Natural killer cell treated with Interleukin-12 subunit alpha and Interleukin-12 subunit beta and Interleukin-15 and Interleukin-18, amount 100 ng/mL, for 72 hours (primary cell): ENCODE measurements at regions not wholly inside any gene's neighbourhood (a gene's known extent, or its start where the extent isn't known, plus 50 kb on each side); places are given as distances from the start of the nearest gene placed in this dataset.

Source experiments
- ATAC-seq, 2 donors: fragments of 150-1000 bp; cut with Tn5 transposase in 1 of 2; sonication (Bioruptor Pico), chemical (Tn5 transposase) in 1 of 2; 2 replicates each; pipeline ENCODE4 v1.10.0; 2021
- DNase-seq: peaks from one replicate; pipeline ENCODE4 v3.0.0; 2022; ENCODE audit warnings: low spot score
- H3K27ac Mint-ChIP-seq, 2 donors: 1 replicate in 1 of 2; 2 replicates in 1 of 2; pipeline ENCODE4 v1.8.0; 2022; ENCODE audit warnings: mixed read lengths in 2 of 2, mild to moderate bottlenecking in 1 of 2, moderate library complexity in 1 of 2
- H3K27me3 Mint-ChIP-seq, 2 donors: 1 replicate in 1 of 2; 2 replicates in 1 of 2; pipeline ENCODE4 v1.8.0; 2022; ENCODE audit warnings: mixed read lengths in 2 of 2
- H3K36me3 Mint-ChIP-seq: one replicate; pipeline ENCODE4 v1.8.0; 2022; ENCODE audit warnings: mixed read lengths
- H3K4me1 Mint-ChIP-seq, 2 donors: 1 replicate in 1 of 2; 2 replicates in 1 of 2; pipeline ENCODE4 v1.8.0; 2022; ENCODE audit warnings: low read depth in 2 of 2, mixed read lengths in 2 of 2, mild to moderate bottlenecking in 1 of 2
- H3K4me3 Mint-ChIP-seq: one replicate; pipeline ENCODE4 v1.8.0; 2022; ENCODE audit warnings: mixed read lengths
- H3K9me3 Mint-ChIP-seq: 2 replicates; pipeline ENCODE4 v1.8.0; 2022; ENCODE audit warnings: mixed read lengths

- no peak overlapping the region for H3K27ac Mint-ChIP-seq
- H3K4me3 Mint-ChIP-seq: no peak overlapping the region
- H3K9me3 Mint-ChIP-seq: peaks cover 3% of the 10 kb centered on the region
- ATAC-seq (no peak), DNase-seq (no peak)
- peaks cover 0 to 4% of the 10 kb centered on the region in 2 donors for H3K4me1 Mint-ChIP-seq
- no peaks in the 10 kb centered on the region for H3K27me3 Mint-ChIP-seq
- H3K36me3 Mint-ChIP-seq: peaks cover 4% of the 10 kb centered on the region
These were observed 65.6 kb upstream of the IGFBP3 start for GRCh38 chr7:45986355-45987298.

DNA sequence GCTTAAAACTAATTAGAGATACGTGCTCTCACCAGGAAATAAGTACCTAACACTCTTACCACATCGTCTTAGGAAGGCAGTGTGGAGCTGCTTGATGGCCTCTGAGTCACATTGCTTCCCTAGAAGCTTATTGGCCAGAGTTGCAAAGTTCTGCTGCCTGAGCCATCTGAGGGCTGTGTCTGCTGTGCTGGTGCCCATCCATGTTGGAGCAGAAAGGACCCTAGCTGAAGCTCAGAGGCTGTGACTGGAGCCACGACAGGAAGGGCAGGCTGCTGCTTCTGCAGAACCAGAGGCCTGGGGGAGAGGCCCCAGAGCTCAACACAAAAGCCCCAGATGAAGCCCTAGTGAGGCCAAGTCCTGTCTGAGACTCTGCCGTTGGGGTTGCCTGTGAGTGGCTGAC, 64.8 kb upstream of the IGFBP3 start:
- Mint-ChIP-seq H3K27ac (no peak overlapping the region), H3K4me1 (peaks cover 0 to 4% of the 10 kb centered on the region in 2 donors), H3K4me3 (no peak overlapping the region), H3K27me3 (no peaks in the 10 kb centered on the region), H3K9me3 (peaks cover 3% of the 10 kb centered on the region), H3K36me3 (no peaks in the 10 kb centered on the region)
- ATAC-seq: peak in 1 of 2 donors; percentile 62
- no peak for DNase-seq

GRCh38 chr7:45984386-45985295, 63.6 kb upstream of the IGFBP3 start:
- Mint-ChIP-seq H3K27me3 (no peaks in the 10 kb centered on the region), H3K27ac (no peak overlapping the region), H3K36me3 (no peaks in the 10 kb centered on the region), H3K4me1 (peaks cover 0 to 4% of the 10 kb centered on the region in 2 donors), H3K9me3 (peaks cover 3% of the 10 kb centered on the region), H3K4me3 (no peak overlapping the region)
- DNase-seq (no peak), ATAC-seq (no peak)

GRCh38 chr7:45983720-45984255, 62.7 kb upstream of the IGFBP3 start:
- Mint-ChIP-seq H3K27ac (no peak overlapping the region), H3K4me1 (peaks cover 0 to 8% of the 10 kb centered on the region in 2 donors), H3K27me3 (no peaks in the 10 kb centered on the region), H3K36me3 (no peaks in the 10 kb centered on the region), H3K9me3 (peaks cover 3% of the 10 kb centered on the region), H3K4me3 (no peak overlapping the region)
- ATAC-seq: no peak
- DNase-seq: no peak

- H3K27me3 Mint-ChIP-seq: no peaks in the 10 kb centered on the region
- no peak overlapping the region for H3K4me3 Mint-ChIP-seq
- H3K36me3 Mint-ChIP-seq: no peaks in the 10 kb centered on the region
- no peak for ATAC-seq
- DNase-seq: no peak
- peaks cover 3% of the 10 kb centered on the region for H3K9me3 Mint-ChIP-seq
- H3K27ac Mint-ChIP-seq: no peak overlapping the region
- H3K4me1 Mint-ChIP-seq: peaks cover 0 to 15% of the 10 kb centered on the region in 2 donors
These were observed 62.0 kb upstream of the IGFBP3 start for GRCh38 chr7:45982907-45983719.

- Mint-ChIP-seq H3K9me3 (peaks cover 3% of the 10 kb centered on the region), H3K27me3 (no peaks in the 10 kb centered on the region), H3K4me1 (peaks cover 0 to 16% of the 10 kb centered on the region in 2 donors), H3K36me3 (no peaks in the 10 kb centered on the region), H3K27ac (no peak overlapping the region), H3K4me3 (no peak overlapping the region)
- DNase-seq (no peak), ATAC-seq (no peak)
These were observed 61.1 kb upstream of the IGFBP3 start for GRCh38 chr7:45982132-45982531.

DNA sequence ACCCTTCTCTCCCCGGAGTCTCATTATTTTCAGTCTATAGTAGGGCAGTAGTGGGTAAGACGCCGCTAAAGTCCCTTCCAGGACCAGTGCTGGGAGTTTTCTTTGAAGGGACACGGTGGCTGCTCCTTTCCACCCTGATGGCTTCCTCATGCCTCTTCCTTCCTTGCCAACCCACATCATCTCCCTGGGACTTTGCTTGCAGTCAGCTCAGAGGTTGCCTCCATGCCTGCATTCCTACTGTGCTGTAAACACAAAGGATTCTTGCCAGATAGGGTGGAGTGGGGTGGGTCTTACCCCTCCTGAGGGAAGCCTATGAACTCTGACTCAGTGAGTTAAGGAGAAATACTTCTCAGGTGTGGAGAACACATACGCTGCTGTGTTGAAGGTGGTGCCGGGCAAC, 59.9 kb upstream of the IGFBP3 start:
- H3K27me3 Mint-ChIP-seq: no peaks in the 10 kb centered on the region
- no peak for ATAC-seq
- no peak overlapping the region for H3K4me3 Mint-ChIP-seq
- H3K27ac Mint-ChIP-seq: no peak overlapping the region
- DNase-seq: no peak
- H3K4me1 Mint-ChIP-seq: peaks cover 0 to 16% of the 10 kb centered on the region in 2 donors
- H3K36me3 Mint-ChIP-seq: no peaks in the 10 kb centered on the region
- H3K9me3 Mint-ChIP-seq: peaks cover 3% of the 10 kb centered on the region

DNA sequence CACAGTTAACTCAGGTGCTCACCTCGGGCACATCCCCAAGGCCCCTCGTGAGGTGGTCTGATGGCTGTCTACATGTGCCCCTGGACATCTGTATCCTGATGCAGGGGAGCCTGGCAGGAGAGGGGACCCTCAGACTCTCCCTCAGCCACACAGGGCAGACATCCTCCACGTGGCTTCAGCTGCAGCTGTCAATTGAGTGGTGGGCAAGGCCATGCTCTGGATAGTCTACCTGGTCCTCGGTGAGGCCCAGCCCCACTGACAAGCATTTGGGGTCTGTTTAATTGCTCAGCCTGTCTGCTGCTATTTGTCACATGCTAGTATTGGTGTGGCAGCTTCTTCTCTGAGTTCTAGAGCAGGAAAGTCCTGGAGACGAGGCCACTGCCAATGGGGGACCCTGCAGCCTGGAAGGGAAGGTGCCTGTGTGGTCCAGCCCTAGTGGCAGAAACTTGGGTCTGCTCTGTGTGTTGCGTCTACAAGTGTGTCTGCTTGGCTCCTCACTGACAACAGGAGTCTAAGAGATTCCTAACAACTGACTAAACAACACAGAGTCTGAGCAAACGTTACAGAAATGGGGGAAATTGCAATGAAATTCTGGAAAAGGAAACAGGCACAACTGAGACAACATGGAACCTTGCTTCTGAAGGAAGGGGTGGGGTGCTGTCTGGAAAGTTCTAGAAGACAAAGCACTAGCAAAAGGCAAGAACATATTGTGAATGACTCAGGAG, 59.3 kb upstream of the IGFBP3 start:
- Mint-ChIP-seq H3K4me3 (no peak overlapping the region), H3K9me3 (peaks cover 3% of the 10 kb centered on the region), H3K4me1 (peaks cover 0 to 16% of the 10 kb centered on the region in 2 donors), H3K27me3 (no peaks in the 10 kb centered on the region), H3K27ac (no peak overlapping the region), H3K36me3 (no peaks in the 10 kb centered on the region)
- DNase-seq (no peak), ATAC-seq (no peak)

DNA sequence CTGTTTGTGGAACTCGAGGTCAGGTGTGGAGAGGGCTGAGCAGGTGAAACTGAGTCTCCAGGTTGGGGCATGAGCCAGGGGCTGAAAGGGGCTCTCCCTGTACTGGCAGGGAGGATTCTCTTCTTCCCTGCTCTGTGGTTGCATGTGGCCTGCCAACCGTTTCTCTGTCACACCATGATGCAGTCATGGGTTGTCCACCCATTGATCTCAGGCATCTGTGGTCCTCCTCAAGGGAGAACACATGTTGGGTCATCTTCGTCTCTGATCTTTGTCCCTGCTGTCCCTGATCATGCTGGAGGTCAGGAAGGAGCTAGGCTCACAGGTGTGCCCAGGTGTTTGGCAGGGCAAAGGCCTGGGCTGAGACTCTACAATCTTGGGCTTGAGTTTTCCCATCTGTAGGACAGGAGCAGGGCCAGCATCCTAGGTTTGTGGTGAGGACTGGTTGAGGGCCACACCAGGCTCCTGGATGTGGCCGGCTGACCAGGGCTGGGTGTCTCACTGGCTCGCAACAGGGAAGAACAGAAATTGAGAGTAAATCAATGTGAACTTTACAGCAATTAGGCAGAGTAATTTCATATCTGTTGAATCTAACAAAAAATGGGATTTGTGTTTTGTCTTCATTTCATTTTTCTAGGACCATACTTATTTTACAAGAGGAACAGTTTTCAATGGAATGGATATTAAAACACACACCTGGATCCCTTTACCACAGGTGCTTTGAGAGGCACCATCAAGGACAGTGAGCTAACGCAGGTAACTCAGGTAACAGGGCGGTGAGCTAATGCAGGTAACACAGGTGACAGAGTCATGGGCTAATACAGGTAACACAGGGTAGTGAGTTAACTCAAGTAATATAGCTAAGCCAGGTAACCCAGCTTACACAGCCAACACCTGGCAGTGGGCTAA, 58.5 kb upstream of the IGFBP3 start:
- peaks cover 3% of the 10 kb centered on the region for H3K9me3 Mint-ChIP-seq
- peaks cover 0 to 2% of the 10 kb centered on the region in 2 donors for H3K27me3 Mint-ChIP-seq
- DNase-seq (no peak), ATAC-seq (no peak)
- H3K36me3 Mint-ChIP-seq: no peaks in the 10 kb centered on the region
- peaks cover 0 to 11% of the 10 kb centered on the region in 2 donors for H3K4me1 Mint-ChIP-seq
- H3K4me3 Mint-ChIP-seq: no peak overlapping the region
- peak overlapping the region in 1 of 2 donors; percentile 27 for H3K27ac Mint-ChIP-seq

DNA sequence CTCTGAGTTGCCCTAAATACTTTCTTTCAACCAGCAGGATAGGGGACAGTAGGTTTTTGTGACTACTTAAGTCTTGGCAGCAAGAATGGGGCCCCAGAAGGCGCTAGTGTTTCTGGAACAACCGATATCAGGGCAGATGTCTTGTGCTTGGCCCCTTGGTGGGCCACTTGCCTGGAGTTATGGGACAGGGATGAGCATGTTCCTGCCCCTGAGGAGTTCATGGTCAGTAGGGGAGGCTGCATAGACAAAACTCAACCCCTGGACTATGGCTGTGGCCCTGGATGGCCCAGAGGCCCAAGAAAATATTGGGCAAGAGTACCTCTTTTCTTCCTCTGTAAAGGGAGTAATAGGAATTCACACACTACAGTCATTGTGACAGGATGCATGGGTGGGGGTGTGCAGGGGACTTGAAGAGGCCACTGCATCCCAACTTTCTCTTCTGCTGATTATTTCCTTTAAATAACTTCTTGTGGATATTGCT, 57.7 kb upstream of the IGFBP3 start:
- H3K4me1 Mint-ChIP-seq: peaks cover 0 to 11% of the 10 kb centered on the region in 2 donors
- H3K27ac Mint-ChIP-seq: peak overlapping the region in 1 of 2 donors; percentile 27
- no peak overlapping the region for H3K4me3 Mint-ChIP-seq
- H3K36me3 Mint-ChIP-seq: no peaks in the 10 kb centered on the region
- H3K27me3 Mint-ChIP-seq: peaks cover 0 to 2% of the 10 kb centered on the region in 2 donors
- DNase-seq: no peak
- peaks cover 3% of the 10 kb centered on the region for H3K9me3 Mint-ChIP-seq
- ATAC-seq: peak in 1 of 2 donors; percentile 20

- Mint-ChIP-seq H3K27ac (peak overlapping the region in 1 of 2 donors; percentile 27), H3K4me3 (peak overlapping the region; percentile 28), H3K9me3 (peaks cover 3% of the 10 kb centered on the region), H3K27me3 (peaks cover 0 to 2% of the 10 kb centered on the region in 2 donors), H3K4me1 (peaks cover 0 to 11% of the 10 kb centered on the region in 2 donors), H3K36me3 (no peaks in the 10 kb centered on the region)
- ATAC-seq: peak in 1 of 2 donors; percentile 55
- no peak for DNase-seq
These were observed 57.1 kb upstream of the IGFBP3 start for GRCh38 chr7:45978010-45978681.
